ENCODE measurements at regions not wholly inside any gene's neighbourhood (a gene's known extent, or its start where the extent isn't known, plus 50 kb on each side); places are given as distances from the start of the nearest gene placed in this dataset.

DNA sequence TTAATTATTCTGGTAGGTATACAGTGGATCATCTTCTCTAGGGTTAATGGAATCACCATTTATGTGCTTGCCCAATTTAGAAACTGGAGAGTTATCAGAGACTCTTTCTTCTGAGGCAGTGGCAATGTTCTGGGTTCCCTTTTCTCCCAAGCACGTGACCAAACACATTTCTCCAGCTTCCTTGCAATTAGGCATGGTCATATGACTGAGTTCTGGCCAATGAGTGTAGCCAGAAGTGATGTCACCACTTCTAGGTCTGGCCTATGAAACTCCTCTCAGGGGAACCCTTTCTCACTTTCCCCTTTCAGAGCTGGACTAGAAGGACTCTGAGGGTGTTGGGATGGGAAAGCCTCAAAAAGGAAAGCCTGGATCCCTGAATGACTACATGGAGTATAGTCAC, 172.0 kb downstream of the NSG2 start:
- TF ChIP-seq FOSL1 (IDR thresholded peaks at IDR 0.05; ENCODE audit: insufficient read depth, low read depth, low read length) (no peak), POLR2A (IDR thresholded peaks at IDR 0.05; ENCODE audit: control extremely low read depth in 1 of 2, low read depth in 2 of 2, low read length in 2 of 2) (no peak), POLR2AphosphoS5 (IDR thresholded peaks at IDR 0.05; ENCODE audit: low read depth, low read length) (no peak), CHD1 (IDR thresholded peaks at IDR 0.05; ENCODE audit: low read depth, low read length) (no peak)
- TF ChIP-seq, protein P1, sequence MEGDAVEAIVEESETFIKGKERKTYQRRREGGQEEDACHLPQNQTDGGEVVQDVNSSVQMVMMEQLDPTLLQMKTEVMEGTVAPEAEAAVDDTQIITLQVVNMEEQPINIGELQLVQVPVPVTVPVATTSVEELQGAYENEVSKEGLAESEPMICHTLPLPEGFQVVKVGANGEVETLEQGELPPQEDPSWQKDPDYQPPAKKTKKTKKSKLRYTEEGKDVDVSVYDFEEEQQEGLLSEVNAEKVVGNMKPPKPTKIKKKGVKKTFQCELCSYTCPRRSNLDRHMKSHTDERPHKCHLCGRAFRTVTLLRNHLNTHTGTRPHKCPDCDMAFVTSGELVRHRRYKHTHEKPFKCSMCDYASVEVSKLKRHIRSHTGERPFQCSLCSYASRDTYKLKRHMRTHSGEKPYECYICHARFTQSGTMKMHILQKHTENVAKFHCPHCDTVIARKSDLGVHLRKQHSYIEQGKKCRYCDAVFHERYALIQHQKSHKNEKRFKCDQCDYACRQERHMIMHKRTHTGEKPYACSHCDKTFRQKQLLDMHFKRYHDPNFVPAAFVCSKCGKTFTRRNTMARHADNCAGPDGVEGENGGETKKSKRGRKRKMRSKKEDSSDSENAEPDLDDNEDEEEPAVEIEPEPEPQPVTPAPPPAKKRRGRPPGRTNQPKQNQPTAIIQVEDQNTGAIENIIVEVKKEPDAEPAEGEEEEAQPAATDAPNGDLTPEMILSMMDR (IDR thresholded peaks at IDR 0.05; ENCODE audit: control extremely low read depth in 1 of 3, insufficient read depth in 1 of 3, low read depth in 1 of 3, low read length in 3 of 3), result no peak
- TF ChIP-seq, protein P2, sequence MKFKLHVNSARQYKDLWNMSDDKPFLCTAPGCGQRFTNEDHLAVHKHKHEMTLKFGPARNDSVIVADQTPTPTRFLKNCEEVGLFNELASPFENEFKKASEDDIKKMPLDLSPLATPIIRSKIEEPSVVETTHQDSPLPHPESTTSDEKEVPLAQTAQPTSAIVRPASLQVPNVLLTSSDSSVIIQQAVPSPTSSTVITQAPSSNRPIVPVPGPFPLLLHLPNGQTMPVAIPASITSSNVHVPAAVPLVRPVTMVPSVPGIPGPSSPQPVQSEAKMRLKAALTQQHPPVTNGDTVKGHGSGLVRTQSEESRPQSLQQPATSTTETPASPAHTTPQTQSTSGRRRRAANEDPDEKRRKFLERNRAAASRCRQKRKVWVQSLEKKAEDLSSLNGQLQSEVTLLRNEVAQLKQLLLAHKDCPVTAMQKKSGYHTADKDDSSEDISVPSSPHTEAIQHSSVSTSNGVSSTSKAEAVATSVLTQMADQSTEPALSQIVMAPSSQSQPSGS (IDR thresholded peaks at IDR 0.05; ENCODE audit: low read length), result no peak
- TF ChIP-seq, protein P3, sequence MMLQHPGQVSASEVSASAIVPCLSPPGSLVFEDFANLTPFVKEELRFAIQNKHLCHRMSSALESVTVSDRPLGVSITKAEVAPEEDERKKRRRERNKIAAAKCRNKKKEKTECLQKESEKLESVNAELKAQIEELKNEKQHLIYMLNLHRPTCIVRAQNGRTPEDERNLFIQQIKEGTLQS (IDR thresholded peaks at IDR 0.05; ENCODE audit: insufficient read depth, low read depth, low read length), result no peak
